ENCODE measurements at regions not wholly inside any gene's neighbourhood (a gene's known extent, or its start where the extent isn't known, plus 50 kb on each side); places are given as distances from the start of the nearest gene placed in this dataset.

- Histone ChIP-seq H3K9me3 (ENCODE audit: control insufficient read depth in 4 of 4, low read length in 3 of 4) (no peaks in the 10 kb centered on the region), H3K4me1 (ENCODE audit: control insufficient read depth in 4 of 4, insufficient read depth in 4 of 4, low read length in 3 of 4) (peaks cover 0 to 2% (median 0%) of the 10 kb centered on the region in 4 donors), H3K9ac (ENCODE audit: low read depth in 1 of 2, low read length in 2 of 2) (no peak overlapping the region), H3K4me3 (ENCODE audit: low read depth in 1 of 3, low read length in 3 of 3) (no peak overlapping the region), H3K27ac (ENCODE audit: low read depth in 1 of 2, low read length in 2 of 2) (no peak overlapping the region), H3K27me3 (ENCODE audit: control insufficient read depth in 4 of 4, insufficient read depth in 4 of 4, low read length in 3 of 4) (peaks cover 0 to 1% (median 0%) of the 10 kb centered on the region in 4 donors), H3K36me3 (ENCODE audit: control insufficient read depth in 4 of 4, insufficient read depth in 3 of 4, low read depth in 1 of 4, low read length in 3 of 4) (no peaks in the 10 kb centered on the region)
- TF ChIP-seq HNF4G (IDR thresholded peaks at IDR 0.05) (no peak), FOXA2 (IDR thresholded peaks at IDR 0.05) (no peak)
- TF ChIP-seq, protein P1, sequence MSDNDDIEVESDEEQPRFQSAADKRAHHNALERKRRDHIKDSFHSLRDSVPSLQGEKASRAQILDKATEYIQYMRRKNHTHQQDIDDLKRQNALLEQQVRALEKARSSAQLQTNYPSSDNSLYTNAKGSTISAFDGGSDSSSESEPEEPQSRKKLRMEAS (IDR thresholded peaks at IDR 0.05), result no peak
- TF ChIP-seq, protein P2, sequence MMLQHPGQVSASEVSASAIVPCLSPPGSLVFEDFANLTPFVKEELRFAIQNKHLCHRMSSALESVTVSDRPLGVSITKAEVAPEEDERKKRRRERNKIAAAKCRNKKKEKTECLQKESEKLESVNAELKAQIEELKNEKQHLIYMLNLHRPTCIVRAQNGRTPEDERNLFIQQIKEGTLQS (IDR thresholded peaks at IDR 0.05), result no peak
- DNase-seq (ENCODE audit: low spot score), result no peak
- 86% methylated on average over 2 of the region's 2 CpGs for WGBS
Observed at GRCh38 chr17:33369876-33370275, 76.8 kb upstream of the ASIC2 start.

DNA sequence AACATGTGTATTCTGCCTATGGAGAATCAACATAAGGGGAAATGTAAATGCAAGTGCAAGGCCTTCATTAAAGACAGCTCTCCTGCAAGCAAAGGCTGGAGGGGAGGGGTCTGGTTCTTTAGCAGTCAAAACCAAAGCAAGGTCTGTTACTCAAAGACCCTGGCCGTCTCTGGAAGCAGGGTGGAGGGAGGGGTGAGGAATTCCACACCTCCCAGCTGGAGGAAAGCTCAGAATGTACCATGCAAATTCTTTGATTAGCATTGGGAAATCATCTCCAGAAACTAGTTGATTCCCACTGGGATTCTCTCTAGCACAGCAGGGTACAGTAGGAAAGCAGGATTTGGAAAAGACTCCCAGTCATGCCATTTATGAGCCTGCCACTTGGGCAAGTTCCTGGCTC lies 77.3 kb upstream of the ASIC2 start:
- Histone ChIP-seq H3K27me3 (ENCODE audit: control insufficient read depth in 4 of 4, insufficient read depth in 4 of 4, low read length in 3 of 4) (no peaks in the 10 kb centered on the region), H3K4me3 (ENCODE audit: low read depth in 1 of 3, low read length in 3 of 3) (no peak overlapping the region), H3K4me1 (ENCODE audit: control insufficient read depth in 4 of 4, insufficient read depth in 4 of 4, low read length in 3 of 4) (peaks cover 0 to 2% (median 0%) of the 10 kb centered on the region in 4 donors), H3K9me3 (ENCODE audit: control insufficient read depth in 4 of 4, low read length in 3 of 4) (no peaks in the 10 kb centered on the region), H3K27ac (ENCODE audit: low read depth in 1 of 2, low read length in 2 of 2) (no peak overlapping the region), H3K9ac (ENCODE audit: low read depth in 1 of 2, low read length in 2 of 2) (no peak overlapping the region), H3K36me3 (ENCODE audit: control insufficient read depth in 4 of 4, insufficient read depth in 3 of 4, low read depth in 1 of 4, low read length in 3 of 4) (no peaks in the 10 kb centered on the region)
- WGBS, result 80% methylated on average over 1 of the region's 1 CpG
- TF ChIP-seq RXRA (IDR thresholded peaks at IDR 0.05) (no peak), CTCF (IDR thresholded peaks at IDR 0.05; ENCODE audit: low read depth, low read length, missing input control) (no peak), FOXA2 (IDR thresholded peaks at IDR 0.05) (no peak), HNF4G (IDR thresholded peaks at IDR 0.05) (no peak)
- no peak for DNase-seq (ENCODE audit: low spot score)

DNA sequence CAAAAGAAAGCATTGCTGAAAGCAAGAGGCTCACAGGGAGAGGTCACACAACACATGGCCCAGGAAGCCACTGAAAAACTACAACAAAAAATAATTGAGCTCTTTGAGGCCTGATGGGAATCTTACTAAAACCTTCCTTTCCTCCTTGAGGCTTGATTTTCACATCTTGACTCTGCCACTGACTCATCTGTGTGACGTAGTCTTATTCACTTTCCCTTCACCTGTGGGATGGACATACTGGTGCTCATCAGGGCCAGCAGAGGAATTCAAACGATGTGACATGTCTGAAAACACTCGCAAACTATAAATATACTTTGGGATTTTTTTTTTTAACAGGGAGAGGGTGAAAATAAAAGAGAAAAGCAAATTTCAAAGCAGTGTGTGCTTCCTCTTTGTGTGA lies 78.3 kb upstream of the ASIC2 start:
- H3K36me3 ChIP-seq (ENCODE audit: control insufficient read depth in 4 of 4, insufficient read depth in 3 of 4, low read depth in 1 of 4, low read length in 3 of 4), result no peaks in the 10 kb centered on the region
- no peak overlapping the region for H3K9ac ChIP-seq (ENCODE audit: low read depth in 1 of 2, low read length in 2 of 2)
- no peaks in the 10 kb centered on the region for H3K27me3 ChIP-seq (ENCODE audit: control insufficient read depth in 4 of 4, insufficient read depth in 4 of 4, low read length in 3 of 4)
- no peak for DNase-seq (ENCODE audit: low spot score)
- H3K27ac ChIP-seq (ENCODE audit: low read depth in 1 of 2, low read length in 2 of 2), result no peak overlapping the region
- no peak overlapping the region for H3K4me3 ChIP-seq (ENCODE audit: low read depth in 1 of 3, low read length in 3 of 3)
- peaks cover 0 to 2% (median 0%) of the 10 kb centered on the region in 4 donors for H3K4me1 ChIP-seq (ENCODE audit: control insufficient read depth in 4 of 4, insufficient read depth in 4 of 4, low read length in 3 of 4)
- WGBS, result 69% methylated on average over 3 of the region's 3 CpGs
- H3K9me3 ChIP-seq (ENCODE audit: control insufficient read depth in 4 of 4, low read length in 3 of 4), result no peaks in the 10 kb centered on the region
- TF ChIP-seq NR2F2 (IDR thresholded peaks at IDR 0.05) (no peak), FOXA1 (IDR thresholded peaks at IDR 0.05) (no peak), RAD21 (IDR thresholded peaks at IDR 0.05) (no peak), REST (IDR thresholded peaks at IDR 0.05) (no peak), SP1 (IDR thresholded peaks at IDR 0.05) (no peak), JUND (IDR thresholded peaks at IDR 0.05) (no peak), GABPA (IDR thresholded peaks at IDR 0.05 in 1 of 2, conservative IDR thresholded peaks at IDR 0.05 in 1 of 2) (no peak), TAF1 (conservative IDR thresholded peaks at IDR 0.05) (no peak), EGR1 (IDR thresholded peaks at IDR 0.05; ENCODE audit: low read depth in 2 of 2) (no peak), RXRA (IDR thresholded peaks at IDR 0.05) (no peak), YY1 (IDR thresholded peaks at IDR 0.05) (no peak), HNF4G (IDR thresholded peaks at IDR 0.05) (no peak), CTCF (IDR thresholded peaks at IDR 0.05; ENCODE audit: low read depth, low read length, missing input control) (no peak)
- TF ChIP-seq, protein P1 (IDR thresholded peaks at IDR 0.05), result no peak
- TF ChIP-seq, protein P3, sequence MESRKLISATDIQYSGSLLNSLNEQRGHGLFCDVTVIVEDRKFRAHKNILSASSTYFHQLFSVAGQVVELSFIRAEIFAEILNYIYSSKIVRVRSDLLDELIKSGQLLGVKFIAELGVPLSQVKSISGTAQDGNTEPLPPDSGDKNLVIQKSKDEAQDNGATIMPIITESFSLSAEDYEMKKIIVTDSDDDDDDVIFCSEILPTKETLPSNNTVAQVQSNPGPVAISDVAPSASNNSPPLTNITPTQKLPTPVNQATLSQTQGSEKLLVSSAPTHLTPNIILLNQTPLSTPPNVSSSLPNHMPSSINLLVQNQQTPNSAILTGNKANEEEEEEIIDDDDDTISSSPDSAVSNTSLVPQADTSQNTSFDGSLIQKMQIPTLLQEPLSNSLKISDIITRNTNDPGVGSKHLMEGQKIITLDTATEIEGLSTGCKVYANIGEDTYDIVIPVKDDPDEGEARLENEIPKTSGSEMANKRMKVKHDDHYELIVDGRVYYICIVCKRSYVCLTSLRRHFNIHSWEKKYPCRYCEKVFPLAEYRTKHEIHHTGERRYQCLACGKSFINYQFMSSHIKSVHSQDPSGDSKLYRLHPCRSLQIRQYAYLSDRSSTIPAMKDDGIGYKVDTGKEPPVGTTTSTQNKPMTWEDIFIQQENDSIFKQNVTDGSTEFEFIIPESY (IDR thresholded peaks at IDR 0.05), result no peak
- TF ChIP-seq, protein P2 (IDR thresholded peaks at IDR 0.05), result no peak

All from liver (tissue), 8 donors.